A673 (cell line): ENCODE measurements at regions not wholly inside any gene's neighbourhood (a gene's known extent, or its start where the extent isn't known, plus 50 kb on each side); places are given as distances from the start of the nearest gene placed in this dataset.

ENCODE experiments used
- BruUV-seq: library from RNA; stranded (reverse); fragments of 400-500 nt; replicated peaks from 2 replicates; lab custom pipeline; 2021; lab: Mats Ljungman, UMichigan
- CTCF ChIA-PET: fragments of 300-600 bp; sonication (Branson Sonifier 250); formaldehyde crosslinking; loops from one replicate; lab custom pipeline; 2022; ENCODE audit warnings: antibody characterized with exemption; lab: Charles Lee
- POLR2A ChIA-PET: fragments of 300-600 bp; sonication (Branson Sonifier 250); formaldehyde crosslinking; loops from one replicate; lab custom pipeline; 2022; ENCODE audit warnings: antibody characterized with exemption; ENCODE audit not compliant: low non-redundant PET; lab: Charles Lee
- DNase-seq: peaks from one replicate; pipeline ENCODE4 v3.0.0-alpha.2; 2015; ENCODE audit warnings: low spot score
- H3K27ac ChIP-seq: fragments of 200-600 bp; sonication (generic); 2 replicates; pipeline ENCODE4 v1.5.1; 2016; ENCODE audit warnings: mixed run types, low read depth, mild to moderate bottlenecking, mixed read lengths, antibody characterized with exemption, low read length; ENCODE audit not compliant: poor library complexity, severe bottlenecking
- H3K27me3 ChIP-seq: fragments of 200-600 bp; sonication (generic); replicated peaks from 2 replicates; pipeline ENCODE4 v1.6.1; 2017; ENCODE audit warnings: mixed run types, low read depth, mild to moderate bottlenecking, mixed read lengths, antibody characterized with exemption, low read length; ENCODE audit not compliant: insufficient read depth, poor library complexity
- H3K36me3 ChIP-seq: fragments of 200-600 bp; sonication (generic); 2 replicates; pipeline ENCODE4 v1.6.1; 2016; ENCODE audit warnings: mixed run types, mild to moderate bottlenecking, mixed read lengths, antibody characterized with exemption, low read length; ENCODE audit not compliant: insufficient read depth, poor library complexity, severe bottlenecking
- H3K4me1 ChIP-seq: fragments of 200-600 bp; sonication (generic); 2 replicates; pipeline ENCODE4 v1.6.1; 2017; ENCODE audit warnings: mixed run types, mild to moderate bottlenecking, mixed read lengths, antibody characterized with exemption, low read length; ENCODE audit not compliant: insufficient read depth, poor library complexity, severe bottlenecking
- H3K4me3 ChIP-seq: fragments of 200-600 bp; sonication (generic); 2 replicates; pipeline ENCODE4 v1.5.1; 2016; ENCODE audit warnings: low read depth, mixed run types, mild to moderate bottlenecking, mixed read lengths, low read length; ENCODE audit not compliant: poor library complexity, severe bottlenecking
- H3K9me3 ChIP-seq: fragments of 200-600 bp; sonication (generic); 2 replicates; pipeline ENCODE4 v1.6.1; 2016; ENCODE audit warnings: mixed run types, low read depth, mild to moderate bottlenecking, mixed read lengths, antibody characterized with exemption, low read length; ENCODE audit not compliant: poor library complexity, severe bottlenecking
- EZH2 ChIP-seq: fragments of 200-600 bp; sonication (generic); IDR thresholded peaks from 2 replicates; pipeline ENCODE4 v1.6.1; 2017; ENCODE audit warnings: borderline replicate concordance, low read depth, mild to moderate bottlenecking, mixed read lengths, antibody characterized with exemption, low read length; ENCODE audit not compliant: poor library complexity, severe bottlenecking
- intact Hi-C: fragments of 100-400 bp; cut with micrococcal nuclease; formaldehyde crosslinking; loops from one replicate; pipeline ENCODE4 v1.10.0; 2022; ENCODE audit not compliant: unreplicated experiment
- TF ChIP-seq, protein P1 (sequence below): fragments of 300-800, 200-600 bp; sonication (generic); conservative IDR thresholded peaks from 2 replicates; pipeline ENCODE4 v1.5.1; 2017; ENCODE audit warnings: low read depth, mild to moderate bottlenecking, antibody characterized with exemption, low read length, moderate library complexity, mixed read lengths

DNA sequence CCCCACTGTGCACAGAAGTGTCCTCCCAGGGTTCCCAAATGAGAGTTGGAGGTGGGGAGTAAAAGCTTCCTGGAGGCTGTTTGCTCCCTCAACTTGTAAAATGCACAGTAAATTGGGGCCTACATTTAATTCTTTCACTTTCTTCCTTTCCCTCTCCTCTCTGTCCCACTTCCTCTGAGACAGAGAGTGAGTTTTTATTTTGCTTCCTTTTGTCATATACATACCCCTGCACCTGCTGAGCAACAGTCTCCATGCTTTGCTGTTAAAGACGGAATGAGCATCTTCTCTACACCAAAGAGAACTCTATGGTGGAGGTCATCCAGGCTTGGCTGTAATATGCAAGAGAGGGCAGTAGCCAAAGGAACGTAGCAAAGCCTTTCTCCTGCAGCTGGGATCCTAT lies 79.3 kb upstream of the VAV3 start:
- Histone ChIP-seq H3K27me3 (no peaks in the 10 kb centered on the region), H3K4me1 (no peaks in the 10 kb centered on the region), H3K36me3 (no peaks in the 10 kb centered on the region), H3K27ac (no peak overlapping the region), H3K4me3 (no peak overlapping the region), H3K9me3 (no peaks in the 10 kb centered on the region)
- no TSS peak for BruUV-seq
- DNase-seq = no peak
- CTCF ChIA-PET = no interaction called here
- TF ChIP-seq, protein P1, sequence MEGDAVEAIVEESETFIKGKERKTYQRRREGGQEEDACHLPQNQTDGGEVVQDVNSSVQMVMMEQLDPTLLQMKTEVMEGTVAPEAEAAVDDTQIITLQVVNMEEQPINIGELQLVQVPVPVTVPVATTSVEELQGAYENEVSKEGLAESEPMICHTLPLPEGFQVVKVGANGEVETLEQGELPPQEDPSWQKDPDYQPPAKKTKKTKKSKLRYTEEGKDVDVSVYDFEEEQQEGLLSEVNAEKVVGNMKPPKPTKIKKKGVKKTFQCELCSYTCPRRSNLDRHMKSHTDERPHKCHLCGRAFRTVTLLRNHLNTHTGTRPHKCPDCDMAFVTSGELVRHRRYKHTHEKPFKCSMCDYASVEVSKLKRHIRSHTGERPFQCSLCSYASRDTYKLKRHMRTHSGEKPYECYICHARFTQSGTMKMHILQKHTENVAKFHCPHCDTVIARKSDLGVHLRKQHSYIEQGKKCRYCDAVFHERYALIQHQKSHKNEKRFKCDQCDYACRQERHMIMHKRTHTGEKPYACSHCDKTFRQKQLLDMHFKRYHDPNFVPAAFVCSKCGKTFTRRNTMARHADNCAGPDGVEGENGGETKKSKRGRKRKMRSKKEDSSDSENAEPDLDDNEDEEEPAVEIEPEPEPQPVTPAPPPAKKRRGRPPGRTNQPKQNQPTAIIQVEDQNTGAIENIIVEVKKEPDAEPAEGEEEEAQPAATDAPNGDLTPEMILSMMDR = no peak
- TF ChIP-seq EZH2 = no peak
- intact Hi-C loops = no loop called here
- POLR2A ChIA-PET = no interaction called here

DNA sequence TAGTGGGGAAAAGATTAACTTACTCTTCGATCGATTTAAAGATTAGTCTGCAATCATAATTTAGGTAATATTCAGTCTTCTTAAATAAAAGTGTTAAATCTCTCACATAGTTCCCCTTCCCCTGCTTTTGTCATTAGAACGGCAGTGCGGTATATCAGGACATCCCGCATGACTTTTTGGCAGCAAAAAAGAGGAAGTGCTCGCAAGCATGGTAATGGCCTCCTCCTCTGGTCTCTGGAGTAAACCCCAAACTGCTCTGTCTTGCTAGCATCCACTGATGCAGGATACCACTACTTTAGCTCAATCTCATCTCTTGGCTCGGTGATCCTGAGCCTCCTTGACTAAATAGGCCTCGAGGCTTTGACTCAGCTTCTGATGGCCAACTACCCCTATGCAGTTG lies 78.7 kb upstream of the VAV3 start:
- H3K4me1 ChIP-seq = no peaks in the 10 kb centered on the region
- H3K4me3 ChIP-seq = no peak overlapping the region
- no peaks in the 10 kb centered on the region for H3K27me3 ChIP-seq
- CTCF ChIA-PET = no interaction called here
- intact Hi-C loops = no loop called here
- BruUV-seq = no TSS peak
- H3K36me3 ChIP-seq = no peaks in the 10 kb centered on the region
- POLR2A ChIA-PET = no interaction called here
- H3K27ac ChIP-seq = no peak overlapping the region
- TF ChIP-seq, protein P1 = no peak
- no peak for TF ChIP-seq EZH2
- no peaks in the 10 kb centered on the region for H3K9me3 ChIP-seq
- no peak for DNase-seq

DNA sequence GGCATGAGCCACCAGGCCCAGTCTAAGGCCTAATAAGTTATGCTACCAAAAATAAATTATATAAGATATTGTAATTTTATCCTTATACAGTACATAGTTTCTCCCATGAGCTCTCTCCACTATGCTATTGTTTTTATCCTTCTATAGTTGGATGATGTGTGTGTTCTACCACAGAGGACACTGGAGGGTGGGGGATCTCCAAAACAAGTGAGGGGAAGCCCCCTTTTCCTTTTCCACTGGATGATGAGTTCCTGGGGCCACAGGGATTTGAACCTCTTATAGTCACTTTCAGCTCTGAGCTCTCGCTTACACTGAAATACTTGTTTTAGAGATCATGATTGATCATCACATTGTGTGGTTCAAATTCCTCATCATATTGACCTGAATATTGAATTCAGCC lies 77.6 kb upstream of the VAV3 start:
- Histone ChIP-seq H3K36me3 (no peaks in the 10 kb centered on the region), H3K4me1 (no peaks in the 10 kb centered on the region), H3K27me3 (no peaks in the 10 kb centered on the region), H3K27ac (no peak overlapping the region), H3K9me3 (no peaks in the 10 kb centered on the region), H3K4me3 (no peak overlapping the region)
- ChIA-PET CTCF (no interaction called here), POLR2A (no interaction called here)
- TF ChIP-seq, protein P1 = no peak
- no peak for TF ChIP-seq EZH2
- no peak for DNase-seq
- BruUV-seq = no TSS peak
- intact Hi-C loops = no loop called here
